ENCODE measurements at regions not wholly inside any gene's neighbourhood (a gene's known extent, or its start where the extent isn't known, plus 50 kb on each side); places are given as distances from the start of the nearest gene placed in this dataset.

DNA sequence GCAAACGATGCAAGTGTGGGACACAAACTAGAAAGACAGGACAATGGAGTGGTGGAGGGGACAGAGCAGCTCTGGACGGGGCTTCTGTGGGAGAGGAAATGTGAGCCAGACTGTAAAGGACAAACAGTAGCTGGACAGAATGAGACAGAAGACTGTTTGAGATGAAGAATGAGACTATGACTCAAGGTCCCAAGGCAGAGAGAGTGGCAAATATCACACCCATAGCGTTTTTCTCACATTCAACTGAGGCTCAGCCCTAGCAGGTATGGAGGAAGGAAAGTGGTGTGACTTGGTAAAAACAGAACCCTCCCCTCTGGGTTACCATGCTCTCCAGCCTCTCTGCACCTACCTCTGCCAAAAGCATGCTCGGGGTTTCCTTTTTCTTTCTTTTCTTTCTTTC lies 96.5 kb downstream of the RPL27A start:
- TF ChIP-seq, protein P1, sequence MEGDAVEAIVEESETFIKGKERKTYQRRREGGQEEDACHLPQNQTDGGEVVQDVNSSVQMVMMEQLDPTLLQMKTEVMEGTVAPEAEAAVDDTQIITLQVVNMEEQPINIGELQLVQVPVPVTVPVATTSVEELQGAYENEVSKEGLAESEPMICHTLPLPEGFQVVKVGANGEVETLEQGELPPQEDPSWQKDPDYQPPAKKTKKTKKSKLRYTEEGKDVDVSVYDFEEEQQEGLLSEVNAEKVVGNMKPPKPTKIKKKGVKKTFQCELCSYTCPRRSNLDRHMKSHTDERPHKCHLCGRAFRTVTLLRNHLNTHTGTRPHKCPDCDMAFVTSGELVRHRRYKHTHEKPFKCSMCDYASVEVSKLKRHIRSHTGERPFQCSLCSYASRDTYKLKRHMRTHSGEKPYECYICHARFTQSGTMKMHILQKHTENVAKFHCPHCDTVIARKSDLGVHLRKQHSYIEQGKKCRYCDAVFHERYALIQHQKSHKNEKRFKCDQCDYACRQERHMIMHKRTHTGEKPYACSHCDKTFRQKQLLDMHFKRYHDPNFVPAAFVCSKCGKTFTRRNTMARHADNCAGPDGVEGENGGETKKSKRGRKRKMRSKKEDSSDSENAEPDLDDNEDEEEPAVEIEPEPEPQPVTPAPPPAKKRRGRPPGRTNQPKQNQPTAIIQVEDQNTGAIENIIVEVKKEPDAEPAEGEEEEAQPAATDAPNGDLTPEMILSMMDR (conservative IDR thresholded peaks at IDR 0.05; ENCODE audit: low read depth, low read length), result no peak
- no peak overlapping the region for H3K4me3 ChIP-seq (ENCODE audit: low read depth, low read length)
- no peak for DNase-seq (ENCODE audit: low read depth)

DNA sequence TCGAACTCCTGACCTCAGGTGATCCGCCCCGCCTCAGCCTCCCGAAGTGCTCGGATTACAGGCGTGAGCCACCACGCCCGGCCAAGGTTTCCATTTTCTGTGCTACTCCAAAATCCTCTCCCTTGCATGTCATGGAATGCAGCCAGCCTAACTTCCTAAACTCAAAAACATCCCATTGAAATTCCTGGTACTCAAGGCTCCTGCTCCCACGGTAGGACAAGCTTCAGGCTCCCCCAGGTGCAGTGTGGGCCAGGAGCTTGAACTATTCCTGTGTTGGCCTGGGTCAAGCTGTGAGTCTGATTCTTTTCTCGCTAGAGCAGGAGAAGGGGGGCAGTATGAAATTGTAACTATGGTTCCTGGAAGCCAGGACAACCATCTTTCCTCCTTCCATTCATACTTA lies 97.1 kb downstream of the RPL27A start:
- TF ChIP-seq, protein P1 (conservative IDR thresholded peaks at IDR 0.05; ENCODE audit: low read depth, low read length), result no peak
- H3K4me3 ChIP-seq (ENCODE audit: low read depth, low read length), result no peak overlapping the region

DNA sequence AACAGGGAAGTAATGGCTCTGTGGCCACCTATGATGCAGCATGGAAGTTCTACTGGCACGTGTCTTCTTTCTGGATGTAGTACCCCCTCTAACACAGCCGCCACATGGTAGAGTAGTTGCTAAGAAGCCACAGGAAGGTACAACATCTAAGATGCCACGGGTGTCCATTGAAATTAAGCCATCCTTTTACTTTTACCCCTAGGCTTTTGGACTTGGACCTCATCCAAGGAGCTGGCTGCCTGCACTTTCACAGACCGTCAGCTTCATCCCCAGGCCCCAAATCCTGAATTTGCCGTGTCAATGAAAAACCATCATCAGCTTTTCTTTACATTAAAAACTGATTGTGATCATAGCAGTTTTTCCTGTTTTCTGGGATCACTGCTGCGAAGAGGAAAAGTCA lies 102.4 kb downstream of the RPL27A start:
- no peak overlapping the region for H3K4me3 ChIP-seq (ENCODE audit: low read depth, low read length)
- TF ChIP-seq, protein P1 (conservative IDR thresholded peaks at IDR 0.05; ENCODE audit: low read depth, low read length), result no peak
- DNase-seq (ENCODE audit: low read depth), result no peak

More for the DNA sequence above, 97.1 kb downstream of the RPL27A start:
- DNase-seq (ENCODE audit: low read depth), result no peak

DNA sequence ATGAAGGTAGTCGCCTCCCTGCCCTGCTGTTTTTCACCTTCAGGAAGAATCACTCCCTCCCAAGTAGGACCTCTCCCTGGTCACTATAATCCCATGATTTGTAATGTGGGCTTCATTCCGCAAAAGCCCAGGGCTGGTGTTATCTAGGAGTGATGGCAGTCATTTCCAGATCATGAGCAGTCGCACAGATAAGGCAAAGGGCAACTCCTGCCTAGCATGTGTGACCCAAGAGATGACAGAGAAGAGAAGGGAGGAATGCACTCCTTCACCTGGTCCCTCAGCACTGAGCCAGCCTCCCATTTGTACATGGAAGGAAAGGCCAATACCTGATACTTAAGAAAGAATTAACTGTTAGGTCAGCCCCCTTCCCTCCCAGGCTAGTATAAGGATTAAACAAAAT lies 102.9 kb downstream of the RPL27A start:
- DNase-seq (ENCODE audit: low read depth), result no peak
- no peak overlapping the region for H3K4me3 ChIP-seq (ENCODE audit: low read depth, low read length)
- TF ChIP-seq, protein P1 (conservative IDR thresholded peaks at IDR 0.05; ENCODE audit: low read depth, low read length), result no peak

DNA sequence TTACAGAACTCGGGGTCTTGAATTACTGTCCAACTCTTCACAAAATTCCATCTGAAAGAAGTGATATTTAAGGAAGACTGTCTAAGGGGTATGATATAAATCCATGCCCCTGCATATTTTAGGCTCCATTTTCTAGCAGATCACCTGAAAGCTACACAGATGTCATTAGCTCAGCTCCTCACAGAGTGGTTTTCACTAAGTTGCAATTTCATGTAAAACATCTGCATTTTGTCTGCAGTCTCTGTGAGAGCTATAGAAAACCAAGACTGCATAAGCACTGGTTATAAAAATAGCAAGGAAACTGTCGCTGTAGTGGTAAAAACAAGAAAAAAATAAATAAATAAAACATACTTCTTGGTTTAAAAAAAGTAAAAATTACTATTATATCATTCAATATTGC lies 103.4 kb downstream of the RPL27A start:
- no peak for DNase-seq (ENCODE audit: low read depth)
- no peak overlapping the region for H3K4me3 ChIP-seq (ENCODE audit: low read depth, low read length)
- TF ChIP-seq, protein P1 (conservative IDR thresholded peaks at IDR 0.05; ENCODE audit: low read depth, low read length), result no peak

DNA sequence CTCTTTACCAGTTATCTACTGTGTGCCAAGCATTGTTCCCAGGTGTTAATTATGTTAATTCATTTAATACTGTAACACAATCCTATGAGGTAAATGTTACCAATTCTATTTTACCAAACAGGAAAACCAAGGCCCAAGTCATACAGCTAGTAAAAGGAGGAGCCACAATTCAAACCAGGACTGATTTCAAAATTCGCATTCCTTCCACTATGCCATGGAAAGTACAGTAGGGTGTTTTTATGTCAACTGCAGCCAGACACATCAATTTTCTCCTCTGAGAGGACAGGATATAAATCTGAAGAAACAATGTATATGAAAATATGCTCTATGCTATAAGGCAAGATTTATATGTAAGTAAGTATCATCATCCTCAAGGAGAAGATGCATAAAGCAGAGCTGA lies 104.3 kb downstream of the RPL27A start:
- TF ChIP-seq, protein P1 (conservative IDR thresholded peaks at IDR 0.05; ENCODE audit: low read depth, low read length), result peak; percentile 20
- no peak for DNase-seq (ENCODE audit: low read depth)

DNA sequence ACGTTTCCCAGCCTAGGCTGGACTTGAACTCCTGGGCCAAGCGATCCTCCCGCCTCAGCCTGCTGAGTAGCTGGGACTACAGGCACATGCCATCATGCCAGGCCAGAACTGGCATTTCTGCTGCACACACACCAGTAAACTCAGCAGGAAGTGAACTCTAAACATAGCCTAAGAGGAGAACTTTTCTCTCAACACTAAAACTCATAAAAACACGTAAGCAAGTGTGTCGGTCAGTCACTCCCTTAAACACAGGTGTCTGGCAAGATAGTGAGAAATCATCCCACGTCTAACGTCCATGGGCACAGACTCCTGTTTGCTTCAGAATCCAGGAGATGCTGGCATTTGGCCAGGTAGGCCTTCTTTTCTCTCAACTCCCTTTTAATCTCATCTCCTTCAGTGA lies 104.8 kb downstream of the RPL27A start:
- TF ChIP-seq, protein P1 (conservative IDR thresholded peaks at IDR 0.05; ENCODE audit: low read depth, low read length), result no peak
- no peak overlapping the region for H3K4me3 ChIP-seq (ENCODE audit: low read depth, low read length)
- DNase-seq (ENCODE audit: low read depth), result no peak

More for the DNA sequence above, 104.3 kb downstream of the RPL27A start:
- H3K4me3 ChIP-seq (ENCODE audit: low read depth, low read length), result no peak overlapping the region

Data from epithelial cell of proximal tubule (primary cell).